ENCODE measurements at regions not wholly inside any gene's neighbourhood (a gene's known extent, or its start where the extent isn't known, plus 50 kb on each side); places are given as distances from the start of the nearest gene placed in this dataset.

DNA sequence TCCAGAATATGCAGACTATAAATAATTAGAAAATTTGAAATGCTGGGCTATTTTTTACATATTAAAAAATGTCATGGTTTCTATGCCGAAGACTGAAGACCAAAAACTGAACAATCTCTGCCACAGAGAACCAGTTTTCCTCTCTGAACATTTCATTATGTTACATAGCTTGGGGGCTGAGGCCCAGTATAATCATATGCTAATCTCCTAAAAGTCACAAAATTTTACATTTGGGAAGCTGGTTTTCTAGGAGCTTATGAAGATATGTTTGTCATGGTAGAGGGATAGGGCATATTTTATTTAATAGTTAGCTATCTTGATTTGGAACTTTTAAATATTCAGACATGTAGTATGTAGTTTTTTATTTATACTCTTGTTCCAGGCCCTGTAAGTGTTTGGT is 167.8 kb downstream of the GPAT3 start:
- Histone ChIP-seq H3K36me3 (ENCODE audit: control insufficient read depth in 2 of 3, insufficient read depth in 3 of 3, low read length in 3 of 3) (no peaks in the 10 kb centered on the region), H3K9me3 (ENCODE audit: control insufficient read depth in 2 of 3, insufficient read depth in 1 of 3, low read length in 3 of 3) (no peaks in the 10 kb centered on the region), H3K4me1 (ENCODE audit: control insufficient read depth in 2 of 3, insufficient read depth in 2 of 3, low read depth in 1 of 3, low read length in 3 of 3) (no peaks in the 10 kb centered on the region), H3K27me3 (ENCODE audit: control insufficient read depth, insufficient read depth, low read length) (no peaks in the 10 kb centered on the region), H3K27ac (ENCODE audit: low read depth in 2 of 2, low read length in 2 of 2) (no peak overlapping the region), H3K4me3 (ENCODE audit: low read length in 3 of 3) (no peak overlapping the region), H3K9ac (ENCODE audit: low read length in 3 of 3) (no peak overlapping the region)
- intact Hi-C loops (cut with DNase I), result no loop called here
- FAIRE-seq (no peak), DNase-seq (no peak)
- TF ChIP-seq, protein P1, sequence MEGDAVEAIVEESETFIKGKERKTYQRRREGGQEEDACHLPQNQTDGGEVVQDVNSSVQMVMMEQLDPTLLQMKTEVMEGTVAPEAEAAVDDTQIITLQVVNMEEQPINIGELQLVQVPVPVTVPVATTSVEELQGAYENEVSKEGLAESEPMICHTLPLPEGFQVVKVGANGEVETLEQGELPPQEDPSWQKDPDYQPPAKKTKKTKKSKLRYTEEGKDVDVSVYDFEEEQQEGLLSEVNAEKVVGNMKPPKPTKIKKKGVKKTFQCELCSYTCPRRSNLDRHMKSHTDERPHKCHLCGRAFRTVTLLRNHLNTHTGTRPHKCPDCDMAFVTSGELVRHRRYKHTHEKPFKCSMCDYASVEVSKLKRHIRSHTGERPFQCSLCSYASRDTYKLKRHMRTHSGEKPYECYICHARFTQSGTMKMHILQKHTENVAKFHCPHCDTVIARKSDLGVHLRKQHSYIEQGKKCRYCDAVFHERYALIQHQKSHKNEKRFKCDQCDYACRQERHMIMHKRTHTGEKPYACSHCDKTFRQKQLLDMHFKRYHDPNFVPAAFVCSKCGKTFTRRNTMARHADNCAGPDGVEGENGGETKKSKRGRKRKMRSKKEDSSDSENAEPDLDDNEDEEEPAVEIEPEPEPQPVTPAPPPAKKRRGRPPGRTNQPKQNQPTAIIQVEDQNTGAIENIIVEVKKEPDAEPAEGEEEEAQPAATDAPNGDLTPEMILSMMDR (IDR thresholded peaks at IDR 0.05; ENCODE audit: borderline replicate concordance, extremely low read depth, insufficient read depth), result no peak

DNA sequence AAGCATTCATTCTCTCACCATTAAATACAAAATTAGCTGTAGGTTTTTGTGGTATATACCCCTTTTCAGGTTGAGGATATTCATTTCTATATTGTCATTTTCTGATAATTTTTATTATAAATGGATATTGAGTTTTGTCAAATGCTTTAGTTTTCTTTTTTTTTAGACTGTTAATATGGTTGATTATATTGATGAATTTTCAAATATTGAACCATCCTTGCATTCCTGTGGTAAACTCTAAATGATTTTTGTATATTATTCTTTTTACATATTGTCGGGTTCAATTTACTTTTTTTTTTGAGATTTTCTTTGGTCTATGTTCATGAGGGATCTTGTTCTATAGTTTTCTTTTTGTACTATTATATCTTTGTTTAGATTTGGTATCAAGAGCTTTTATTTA is 165.1 kb downstream of the GPAT3 start:
- Histone ChIP-seq H3K4me3 (ENCODE audit: low read length in 3 of 3) (no peak overlapping the region), H3K4me1 (ENCODE audit: control insufficient read depth in 2 of 3, insufficient read depth in 2 of 3, low read depth in 1 of 3, low read length in 3 of 3) (no peaks in the 10 kb centered on the region), H3K36me3 (ENCODE audit: control insufficient read depth in 2 of 3, insufficient read depth in 3 of 3, low read length in 3 of 3) (no peaks in the 10 kb centered on the region), H3K9ac (ENCODE audit: low read length in 3 of 3) (no peak overlapping the region), H3K9me3 (ENCODE audit: control insufficient read depth in 2 of 3, insufficient read depth in 1 of 3, low read length in 3 of 3) (no peaks in the 10 kb centered on the region), H3K27ac (ENCODE audit: low read depth in 2 of 2, low read length in 2 of 2) (no peak overlapping the region), H3K27me3 (ENCODE audit: control insufficient read depth, insufficient read depth, low read length) (no peaks in the 10 kb centered on the region)
- TF ChIP-seq, protein P1 (IDR thresholded peaks at IDR 0.05; ENCODE audit: borderline replicate concordance, extremely low read depth, insufficient read depth), result no peak
- DNase-seq, result no peak
- FAIRE-seq, result peak; percentile 66
- intact Hi-C loops (cut with DNase I), result no loop called here

DNA sequence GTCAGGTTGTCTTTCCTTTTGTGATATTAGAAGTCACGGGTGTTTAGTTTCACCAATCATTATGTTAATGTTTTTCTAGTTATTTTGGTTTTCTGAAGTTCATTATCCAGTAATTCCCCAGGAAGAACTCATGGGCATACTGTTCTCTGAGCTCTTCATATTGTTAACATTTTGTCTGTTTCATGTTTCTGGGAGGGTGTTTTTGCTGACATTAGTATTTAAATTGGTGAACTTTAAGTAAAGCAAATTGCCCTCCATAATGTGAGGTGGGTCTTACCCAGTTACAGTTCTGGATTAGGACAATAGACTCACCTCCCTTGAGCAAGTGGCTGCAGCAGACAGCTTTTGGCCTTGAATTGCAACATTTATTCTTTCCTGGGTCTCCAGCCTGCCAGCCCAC is 163.4 kb downstream of the GPAT3 start:
- H3K4me1 ChIP-seq (ENCODE audit: control insufficient read depth in 2 of 3, insufficient read depth in 2 of 3, low read depth in 1 of 3, low read length in 3 of 3), result no peaks in the 10 kb centered on the region
- H3K36me3 ChIP-seq (ENCODE audit: control insufficient read depth in 2 of 3, insufficient read depth in 3 of 3, low read length in 3 of 3), result no peaks in the 10 kb centered on the region
- FAIRE-seq (no peak), DNase-seq (no peak)
- H3K4me3 ChIP-seq (ENCODE audit: low read length in 3 of 3), result no peak overlapping the region
- intact Hi-C loops (cut with DNase I), result no loop called here
- TF ChIP-seq, protein P1 (IDR thresholded peaks at IDR 0.05; ENCODE audit: borderline replicate concordance, extremely low read depth, insufficient read depth), result no peak
- no peaks in the 10 kb centered on the region for H3K9me3 ChIP-seq (ENCODE audit: control insufficient read depth in 2 of 3, insufficient read depth in 1 of 3, low read length in 3 of 3)
- H3K9ac ChIP-seq (ENCODE audit: low read length in 3 of 3), result no peak overlapping the region
- H3K27ac ChIP-seq (ENCODE audit: low read depth in 2 of 2, low read length in 2 of 2), result no peak overlapping the region
- H3K27me3 ChIP-seq (ENCODE audit: control insufficient read depth, insufficient read depth, low read length), result no peaks in the 10 kb centered on the region

DNA sequence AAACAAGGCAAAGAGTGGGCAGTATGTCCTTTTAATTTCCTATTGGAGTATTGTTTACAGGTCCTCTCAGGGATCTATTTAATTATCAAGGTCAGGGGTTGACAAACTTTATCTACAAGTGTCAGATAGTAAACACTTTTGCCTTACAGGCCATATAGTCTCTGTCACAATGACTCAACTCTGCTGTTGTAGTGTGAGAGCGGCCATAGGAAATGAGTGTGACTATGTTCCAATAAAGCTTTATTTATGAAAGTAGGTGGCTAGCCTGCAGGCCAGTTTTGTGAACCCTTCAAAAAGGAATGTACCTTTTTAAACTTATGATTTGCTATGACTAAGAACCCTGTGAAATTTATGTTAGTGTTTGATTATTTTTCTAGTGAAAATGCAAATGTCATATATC is 156.1 kb downstream of the GPAT3 start:
- Histone ChIP-seq H3K27me3 (ENCODE audit: control insufficient read depth, insufficient read depth, low read length) (no peaks in the 10 kb centered on the region), H3K36me3 (ENCODE audit: control insufficient read depth in 2 of 3, insufficient read depth in 3 of 3, low read length in 3 of 3) (no peaks in the 10 kb centered on the region), H3K4me3 (ENCODE audit: low read length in 3 of 3) (no peak overlapping the region), H3K4me1 (ENCODE audit: control insufficient read depth in 2 of 3, insufficient read depth in 2 of 3, low read depth in 1 of 3, low read length in 3 of 3) (no peaks in the 10 kb centered on the region), H3K27ac (ENCODE audit: low read depth in 2 of 2, low read length in 2 of 2) (no peak overlapping the region), H3K9me3 (ENCODE audit: control insufficient read depth in 2 of 3, insufficient read depth in 1 of 3, low read length in 3 of 3) (no peaks in the 10 kb centered on the region), H3K9ac (ENCODE audit: low read length in 3 of 3) (no peak overlapping the region)
- DNase-seq (no peak), FAIRE-seq (no peak)
- intact Hi-C loops (cut with DNase I), result no loop called here
- TF ChIP-seq, protein P1 (IDR thresholded peaks at IDR 0.05; ENCODE audit: borderline replicate concordance, extremely low read depth, insufficient read depth), result no peak
